NCI-H2196 (cell line): ENCODE measurements at regions not wholly inside any gene's neighbourhood (a gene's known extent, or its start where the extent isn't known, plus 50 kb on each side); places are given as distances from the start of the nearest gene placed in this dataset.

Experiments
- DNase-seq: peaks from one replicate; lab custom pipeline; 2025; ENCODE audit not compliant: unreplicated experiment; lab: John Stamatoyannopoulos, UW

- no peak for DNase-seq
These were observed 651.8 kb downstream of the CDH11 start for GRCh38 chr16:64469906-64470702.

- no peak for DNase-seq
These were observed 652.5 kb downstream of the CDH11 start for GRCh38 chr16:64469351-64469750.

- DNase-seq: no peak
These were observed 653.3 kb downstream of the CDH11 start for GRCh38 chr16:64468515-64469090.

DNA sequence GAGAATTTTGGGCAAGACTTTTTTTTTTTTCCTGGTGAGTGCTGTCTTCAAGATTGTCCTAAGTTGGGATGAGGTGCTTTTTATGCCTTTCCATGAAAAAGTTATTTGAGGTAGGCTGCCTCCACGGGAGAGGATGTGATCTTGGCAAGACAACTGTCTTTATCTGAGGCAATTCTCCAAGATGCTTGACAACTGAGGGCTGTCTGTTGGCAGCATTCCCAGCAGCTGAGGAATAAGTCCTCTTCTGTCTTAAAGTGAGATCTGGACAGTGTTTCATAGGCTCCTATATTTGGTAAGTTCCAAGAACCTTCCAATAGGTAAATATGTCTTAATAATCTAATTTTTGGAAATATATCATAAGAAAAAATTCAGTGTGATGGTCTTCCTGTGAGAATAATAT is 662.0 kb downstream of the CDH11 start:
- no peak for DNase-seq

GRCh38 chr16:64459402-64459801 is 662.5 kb downstream of the CDH11 start:
- DNase-seq: no peak

GRCh38 chr16:64455275-64455674 is 666.6 kb downstream of the CDH11 start:
- no peak for DNase-seq

DNA sequence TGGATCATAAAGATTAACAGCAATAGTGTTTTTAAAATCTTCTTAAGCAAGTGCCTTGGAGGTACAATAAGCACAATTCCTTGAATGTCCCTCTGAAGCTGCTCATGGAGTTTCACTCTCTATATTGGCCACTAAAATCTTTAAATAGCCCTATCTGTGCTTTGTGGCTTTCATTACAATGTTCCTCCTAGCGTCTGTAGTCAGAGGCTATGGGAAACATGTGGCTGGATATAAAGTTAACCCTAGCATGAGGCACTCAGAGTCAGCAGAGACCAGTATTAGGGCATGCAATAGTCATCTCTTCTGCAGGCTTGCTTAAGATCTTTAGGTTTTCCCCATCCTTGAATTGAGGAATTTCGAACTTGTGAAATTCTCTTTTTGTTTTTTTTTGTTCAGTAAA is 668.2 kb downstream of the CDH11 start:
- no peak for DNase-seq

- no peak for DNase-seq
These were observed 669.4 kb downstream of the CDH11 start for GRCh38 chr16:64452446-64452845.

GRCh38 chr16:64450177-64450576 is 671.7 kb downstream of the CDH11 start:
- DNase-seq: no peak

- DNase-seq: no peak
These were observed 672.4 kb downstream of the CDH11 start for GRCh38 chr16:64449506-64449905.

- no peak for DNase-seq
These were observed 676.2 kb downstream of the CDH11 start for GRCh38 chr16:64445649-64446048.

GRCh38 chr16:64445245-64445644 is 676.6 kb downstream of the CDH11 start:
- no peak for DNase-seq

GRCh38 chr16:64440421-64440831 is 681.4 kb downstream of the CDH11 start:
- peak; percentile 21 for DNase-seq

DNA sequence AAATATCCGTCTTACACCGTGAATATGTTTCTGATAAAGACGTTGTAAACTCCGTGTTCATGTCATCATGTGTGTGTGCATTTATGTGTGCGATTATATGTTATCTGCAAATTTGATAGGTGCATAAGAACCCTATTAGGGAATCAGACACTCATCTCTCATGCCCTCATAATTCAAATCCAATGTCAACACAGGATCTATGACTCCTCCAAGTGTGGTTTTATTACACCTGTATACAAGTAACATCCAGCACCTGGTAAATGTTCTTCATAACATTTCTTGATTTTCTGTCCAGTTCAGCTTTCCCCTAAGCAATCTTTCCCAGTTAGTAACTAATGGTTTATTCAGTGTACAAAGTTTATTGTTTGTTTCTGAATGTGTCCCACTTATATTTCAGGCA is 681.9 kb downstream of the CDH11 start:
- DNase-seq: no peak

DNA sequence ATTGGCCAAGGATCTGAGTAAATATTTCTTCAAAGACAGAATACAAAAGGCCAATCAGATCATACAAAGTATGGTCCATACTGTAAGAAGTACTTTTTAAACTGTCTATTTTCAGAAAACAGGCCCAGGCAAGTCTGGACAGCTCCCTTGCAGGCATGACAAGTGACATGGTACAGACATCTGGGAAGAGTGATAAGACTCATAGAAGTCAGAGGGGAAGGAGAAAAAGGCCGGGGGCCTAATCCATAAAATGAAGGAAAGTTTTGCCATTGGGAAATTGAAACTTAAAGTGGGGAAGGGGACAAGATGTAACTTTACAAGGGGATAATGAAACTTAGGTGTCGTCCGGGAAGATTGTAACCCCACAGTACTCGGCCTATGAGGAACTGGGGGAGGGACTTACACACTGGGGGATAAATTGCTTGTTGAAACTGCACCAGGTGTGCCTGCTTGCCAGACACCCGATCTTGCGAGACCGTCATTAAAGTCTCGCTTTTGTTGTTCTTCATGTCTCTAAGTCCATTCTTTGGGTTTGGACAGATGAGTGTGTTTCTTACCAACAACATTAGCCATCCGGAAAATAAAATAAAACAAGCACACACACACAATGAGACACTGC is 684.0 kb downstream of the CDH11 start:
- DNase-seq: no peak

DNA sequence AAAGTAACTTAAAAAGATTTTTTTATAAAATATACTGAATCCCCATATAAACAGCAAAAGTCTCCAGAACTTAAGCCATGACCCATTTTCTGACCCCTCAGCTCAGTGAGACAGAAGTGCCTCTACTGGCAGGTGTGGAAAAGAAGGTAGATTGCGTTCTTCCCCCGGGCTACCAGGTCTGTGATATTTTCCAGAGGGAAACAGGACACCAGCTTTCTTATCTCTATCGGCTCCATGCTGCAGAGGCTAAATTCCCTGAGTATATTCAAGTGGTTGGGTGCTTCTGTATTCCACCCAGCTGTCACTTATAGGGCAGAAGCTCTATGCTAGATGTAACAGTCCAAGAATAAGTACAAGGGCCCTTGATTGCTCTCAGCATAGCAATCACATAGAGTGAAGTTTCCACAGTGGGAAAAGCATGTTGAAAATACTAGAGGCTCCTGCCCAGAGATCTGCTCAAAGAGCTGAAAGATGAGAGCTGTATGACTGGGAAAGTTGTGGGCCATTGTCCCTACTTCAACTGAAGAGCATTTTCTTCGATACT is 687.3 kb downstream of the CDH11 start:
- no peak for DNase-seq

DNA sequence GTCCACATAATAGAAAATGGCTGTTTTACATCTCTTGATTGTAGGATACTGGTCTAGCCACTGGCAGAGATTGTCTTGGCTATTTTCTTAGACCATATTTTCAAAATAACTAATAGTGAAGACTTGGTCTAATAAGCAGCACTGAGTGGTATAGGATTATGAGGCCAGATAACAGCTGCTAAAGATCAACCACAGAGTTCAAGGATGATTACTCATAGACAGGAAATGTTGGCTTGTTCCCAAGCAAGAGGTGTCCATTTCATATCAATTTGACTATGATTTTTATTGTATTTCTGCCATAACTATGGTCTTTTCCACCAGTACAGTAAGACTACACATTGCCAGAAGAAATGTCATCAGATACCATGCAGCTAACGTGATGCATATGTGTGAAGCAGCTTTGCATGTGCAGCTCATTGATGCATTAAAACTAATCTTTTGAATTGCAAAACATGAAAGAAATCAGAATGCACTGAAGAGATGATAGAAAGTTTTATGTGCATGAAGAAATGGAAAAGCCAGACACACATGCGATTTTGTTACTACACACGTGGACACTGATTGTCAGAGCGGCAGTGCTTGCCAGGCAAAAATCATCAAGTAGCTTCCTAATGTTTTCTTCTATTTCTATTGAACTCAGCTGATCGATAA is 693.3 kb downstream of the CDH11 start:
- DNase-seq: peak; percentile 25

DNA sequence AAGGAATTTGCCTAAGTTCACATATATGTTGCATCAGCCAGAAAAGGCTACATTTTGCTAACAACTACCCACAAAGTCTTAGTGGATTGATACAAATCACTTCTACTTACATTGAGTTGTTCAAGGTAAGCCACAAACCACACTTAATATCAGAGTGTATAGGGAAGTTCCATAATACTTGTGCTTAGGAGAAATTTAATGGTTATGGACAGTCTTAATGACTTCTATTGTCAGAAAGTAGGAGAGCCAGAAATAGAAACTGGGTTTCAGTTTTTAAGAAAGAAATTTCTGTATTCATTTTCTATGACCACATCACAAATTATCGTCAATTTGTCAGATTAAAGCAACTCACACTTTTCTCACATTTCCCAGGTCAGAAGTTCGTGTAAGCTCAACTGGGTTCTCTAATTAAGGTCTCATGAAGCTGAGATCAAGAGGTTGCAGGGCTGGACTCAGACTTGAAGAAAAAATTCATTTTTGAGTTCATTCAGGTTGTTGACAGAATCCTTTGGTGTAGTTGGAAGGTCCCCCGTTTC is 695.7 kb downstream of the CDH11 start:
- DNase-seq: no peak

GRCh38 chr16:64425381-64425780 is 696.5 kb downstream of the CDH11 start:
- DNase-seq: no peak

DNA sequence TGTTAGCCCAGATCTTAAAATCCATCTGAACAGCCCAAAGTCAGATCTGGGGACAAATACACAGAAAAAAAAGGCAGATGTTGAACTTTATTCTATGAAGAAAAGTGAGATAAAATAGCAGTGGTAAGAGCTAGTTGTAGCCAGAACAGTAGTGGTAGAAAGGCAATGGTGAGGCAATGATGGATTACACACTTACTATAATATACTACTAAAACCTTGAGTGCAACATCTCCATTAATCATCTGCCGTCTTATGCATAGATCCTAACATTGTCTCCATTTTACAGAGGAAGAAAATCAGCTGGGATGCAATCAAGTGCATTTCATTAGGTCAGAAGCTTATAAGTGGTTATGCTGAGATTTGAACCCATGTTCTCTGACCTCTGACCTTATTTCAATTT is 699.6 kb downstream of the CDH11 start:
- DNase-seq: no peak

DNA sequence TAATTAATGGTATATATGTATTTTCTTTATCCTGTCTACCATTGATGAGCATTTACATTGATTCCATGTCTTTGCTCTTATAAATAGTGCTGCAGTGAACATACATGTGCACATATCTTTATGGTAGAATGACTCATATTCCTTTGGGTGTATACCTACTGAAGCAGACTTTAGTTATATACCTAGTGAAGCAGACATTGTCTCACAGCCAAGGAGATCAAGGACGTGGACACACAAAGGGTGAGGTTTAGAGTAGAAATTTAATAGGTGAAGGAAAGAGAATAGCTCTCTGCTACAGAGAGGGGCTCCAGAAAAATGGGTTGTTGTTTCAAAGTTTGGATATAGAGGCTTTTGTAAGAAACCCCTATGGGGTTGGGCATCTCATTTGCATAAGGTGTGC is 700.3 kb downstream of the CDH11 start:
- DNase-seq: no peak
